ENCODE measurements at regions not wholly inside any gene's neighbourhood (a gene's known extent, or its start where the extent isn't known, plus 50 kb on each side); places are given as distances from the start of the nearest gene placed in this dataset.

DNA sequence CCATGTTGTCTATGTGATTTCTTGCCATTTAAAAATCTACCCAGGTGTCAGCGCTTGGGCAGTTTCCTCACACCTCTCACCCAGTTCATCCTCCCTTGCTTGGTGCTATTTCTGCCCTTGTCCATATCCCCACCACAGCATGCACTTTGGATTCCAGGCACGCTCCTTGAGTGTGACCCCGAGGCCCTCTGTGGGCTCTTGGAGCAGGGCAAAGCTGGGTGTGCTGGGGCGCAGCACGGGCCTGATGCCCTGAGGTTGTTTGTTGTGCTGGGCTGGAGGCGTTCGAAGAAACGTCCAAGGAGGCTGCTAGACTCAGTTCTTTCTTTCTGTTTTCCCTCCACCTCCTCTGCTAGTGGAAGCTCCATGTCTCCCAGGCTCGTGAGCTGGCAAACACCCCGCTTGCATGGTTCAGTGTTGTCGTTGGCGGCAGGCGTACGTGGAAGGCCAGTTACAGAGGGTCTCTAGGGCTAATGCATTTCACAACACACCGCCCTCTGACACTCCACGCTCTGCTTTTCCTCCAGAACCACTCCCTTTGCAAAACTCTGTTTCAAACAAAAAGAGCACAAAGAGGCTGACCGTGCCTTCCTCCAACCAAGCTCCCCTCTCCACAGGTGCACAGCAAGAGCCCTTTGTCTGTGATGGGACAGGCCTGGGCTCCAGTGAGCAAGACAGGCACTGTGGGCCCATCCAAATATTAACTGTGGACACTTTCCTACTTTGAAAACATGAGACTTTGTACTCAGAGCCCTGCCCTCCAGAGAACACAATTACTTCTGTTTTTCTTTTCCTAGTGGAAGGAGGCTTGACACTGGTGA is 117.7 kb upstream of the GJB6 start:
- POLR2A ChIA-PET, result no interaction called here
- CTCF ChIA-PET, result interaction anchor here (0.5 to 0.8 kb wide), 2 partner anchors 58 to 694 kb away, joined by 3 read pairs; no protein-coding TSS in a partner anchor
- peak; percentile 43 for ATAC-seq
- Mint-ChIP-seq H3K9me3 (peaks cover 11% of the 10 kb centered on the region), H3K4me1 (peaks cover 11% of the 10 kb centered on the region), H3K27me3 (ENCODE audit: low read depth) (no peaks in the 10 kb centered on the region; the same call in 1 of the 2 replicates), H3K36me3 (no peaks in the 10 kb centered on the region), H3K4me3 (no peak overlapping the region), H3K27ac (0 out of 2 replicates have a peak overlapping the region, but pooled peaks have one; percentile 14)
- TF ChIP-seq FOXJ3 (CRISPR knock-in tag; IDR thresholded peaks at IDR 0.05; ENCODE audit: borderline replicate concordance), result no peak
- no peak for DNase-seq (ENCODE audit: low spot score)

DNA sequence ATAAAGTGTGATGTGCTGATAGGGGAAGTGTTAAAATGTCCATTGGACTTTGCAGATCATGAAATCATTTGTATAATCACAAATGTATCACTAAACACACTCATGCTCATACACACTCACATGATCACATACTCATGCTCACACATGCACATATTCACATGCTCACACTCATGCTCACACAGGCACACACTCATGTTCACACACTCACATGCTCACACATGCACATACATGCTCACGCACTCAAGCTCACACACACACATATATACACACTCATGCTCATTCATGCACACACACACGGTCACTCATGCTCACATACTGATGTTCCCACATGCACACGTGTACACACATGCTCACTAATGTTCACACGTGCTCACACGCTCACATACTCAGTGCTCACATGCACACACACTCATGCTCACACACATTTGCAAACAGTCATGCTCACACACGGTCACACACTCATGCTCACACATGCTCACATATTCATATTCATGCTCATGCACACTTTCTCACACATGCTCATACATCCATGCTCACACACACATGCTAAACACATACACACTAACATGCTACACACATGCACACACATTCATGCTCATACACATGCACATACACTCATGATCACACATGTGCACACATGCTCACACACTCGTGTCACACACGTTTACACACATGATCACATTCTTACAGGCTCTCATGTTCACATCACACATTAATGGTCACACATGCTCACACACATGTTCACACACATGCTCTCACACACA is 116.7 kb upstream of the GJB6 start:
- no peaks in the 10 kb centered on the region; the same call in 1 of the 2 replicates for H3K27me3 Mint-ChIP-seq (ENCODE audit: low read depth)
- DNase-seq (ENCODE audit: low spot score) (no peak), ATAC-seq (no peak)
- ChIA-PET CTCF (no interaction called here), POLR2A (no interaction called here)
- H3K27ac Mint-ChIP-seq, result no peak overlapping the region; the same call in 1 of the 2 replicates
- H3K4me3 Mint-ChIP-seq, result no peak overlapping the region
- peaks cover 11% of the 10 kb centered on the region for H3K9me3 Mint-ChIP-seq
- peaks cover 11% of the 10 kb centered on the region for H3K4me1 Mint-ChIP-seq
- H3K36me3 Mint-ChIP-seq, result no peaks in the 10 kb centered on the region
- TF ChIP-seq CDX4 (CRISPR knock-in tag; IDR thresholded peaks at IDR 0.05; ENCODE audit: borderline replicate concordance) (no peak), KAT7 (CRISPR knock-in tag; IDR thresholded peaks at IDR 0.05; ENCODE audit: borderline replicate concordance) (no peak), TEAD1 (CRISPR knock-in tag; IDR thresholded peaks at IDR 0.05) (no peak), CREB1 (CRISPR knock-in tag; IDR thresholded peaks at IDR 0.05) (no peak), TCF7 (CRISPR knock-in tag; IDR thresholded peaks at IDR 0.05; ENCODE audit: low read depth) (no peak)
- TF ChIP-seq, protein P1, sequence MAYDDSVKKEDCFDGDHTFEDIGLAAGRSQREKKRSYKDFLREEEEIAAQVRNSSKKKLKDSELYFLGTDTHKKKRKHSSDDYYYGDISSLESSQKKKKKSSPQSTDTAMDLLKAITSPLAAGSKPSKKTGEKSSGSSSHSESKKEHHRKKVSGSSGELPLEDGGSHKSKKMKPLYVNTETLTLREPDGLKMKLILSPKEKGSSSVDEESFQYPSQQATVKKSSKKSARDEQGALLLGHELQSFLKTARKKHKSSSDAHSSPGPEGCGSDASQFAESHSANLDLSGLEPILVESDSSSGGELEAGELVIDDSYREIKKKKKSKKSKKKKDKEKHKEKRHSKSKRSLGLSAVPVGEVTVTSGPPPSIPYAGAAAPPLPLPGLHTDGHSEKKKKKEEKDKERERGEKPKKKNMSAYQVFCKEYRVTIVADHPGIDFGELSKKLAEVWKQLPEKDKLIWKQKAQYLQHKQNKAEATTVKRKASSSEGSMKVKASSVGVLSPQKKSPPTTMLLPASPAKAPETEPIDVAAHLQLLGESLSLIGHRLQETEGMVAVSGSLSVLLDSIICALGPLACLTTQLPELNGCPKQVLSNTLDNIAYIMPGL (CRISPR knock-in tag; IDR thresholded peaks at IDR 0.05), result no peak

- ATAC-seq (no peak), DNase-seq (ENCODE audit: low spot score) (no peak)
- H3K27ac Mint-ChIP-seq, result no peak overlapping the region
- H3K36me3 Mint-ChIP-seq, result no peaks in the 10 kb centered on the region
- POLR2A ChIA-PET, result no interaction called here
- CTCF ChIA-PET, result interaction anchor here (0.7 kb wide), 1 partner anchor 151 kb away, joined by 3 read pairs; no protein-coding TSS in a partner anchor
- peaks cover 11% of the 10 kb centered on the region for H3K4me1 Mint-ChIP-seq
- no peaks in the 10 kb centered on the region; the same call in 1 of the 2 replicates for H3K27me3 Mint-ChIP-seq (ENCODE audit: low read depth)
- H3K4me3 Mint-ChIP-seq, result no peak overlapping the region
- H3K9me3 Mint-ChIP-seq, result peaks cover 11% of the 10 kb centered on the region
- TF ChIP-seq CDX4 (CRISPR knock-in tag; IDR thresholded peaks at IDR 0.05; ENCODE audit: borderline replicate concordance) (no peak), ZNF263 (CRISPR knock-in tag; IDR thresholded peaks at IDR 0.05; ENCODE audit: low read depth) (no peak), CBFB (CRISPR knock-in tag; IDR thresholded peaks at IDR 0.05; ENCODE audit: low read depth) (no peak), IRF1 (CRISPR knock-in tag; IDR thresholded peaks at IDR 0.05) (no peak), ATF1 (CRISPR knock-in tag; IDR thresholded peaks at IDR 0.05) (no peak), NR1H2 (CRISPR knock-in tag; IDR thresholded peaks at IDR 0.05) (no peak), FOXP4 (CRISPR knock-in tag; IDR thresholded peaks at IDR 0.05) (no peak), ELF4 (CRISPR knock-in tag; IDR thresholded peaks at IDR 0.05; ENCODE audit: low read depth) (no peak), SMAD4 (CRISPR knock-in tag; IDR thresholded peaks at IDR 0.05) (no peak)
- TF ChIP-seq, protein P1 (CRISPR knock-in tag; IDR thresholded peaks at IDR 0.05), result no peak
- TF ChIP-seq, protein P2, sequence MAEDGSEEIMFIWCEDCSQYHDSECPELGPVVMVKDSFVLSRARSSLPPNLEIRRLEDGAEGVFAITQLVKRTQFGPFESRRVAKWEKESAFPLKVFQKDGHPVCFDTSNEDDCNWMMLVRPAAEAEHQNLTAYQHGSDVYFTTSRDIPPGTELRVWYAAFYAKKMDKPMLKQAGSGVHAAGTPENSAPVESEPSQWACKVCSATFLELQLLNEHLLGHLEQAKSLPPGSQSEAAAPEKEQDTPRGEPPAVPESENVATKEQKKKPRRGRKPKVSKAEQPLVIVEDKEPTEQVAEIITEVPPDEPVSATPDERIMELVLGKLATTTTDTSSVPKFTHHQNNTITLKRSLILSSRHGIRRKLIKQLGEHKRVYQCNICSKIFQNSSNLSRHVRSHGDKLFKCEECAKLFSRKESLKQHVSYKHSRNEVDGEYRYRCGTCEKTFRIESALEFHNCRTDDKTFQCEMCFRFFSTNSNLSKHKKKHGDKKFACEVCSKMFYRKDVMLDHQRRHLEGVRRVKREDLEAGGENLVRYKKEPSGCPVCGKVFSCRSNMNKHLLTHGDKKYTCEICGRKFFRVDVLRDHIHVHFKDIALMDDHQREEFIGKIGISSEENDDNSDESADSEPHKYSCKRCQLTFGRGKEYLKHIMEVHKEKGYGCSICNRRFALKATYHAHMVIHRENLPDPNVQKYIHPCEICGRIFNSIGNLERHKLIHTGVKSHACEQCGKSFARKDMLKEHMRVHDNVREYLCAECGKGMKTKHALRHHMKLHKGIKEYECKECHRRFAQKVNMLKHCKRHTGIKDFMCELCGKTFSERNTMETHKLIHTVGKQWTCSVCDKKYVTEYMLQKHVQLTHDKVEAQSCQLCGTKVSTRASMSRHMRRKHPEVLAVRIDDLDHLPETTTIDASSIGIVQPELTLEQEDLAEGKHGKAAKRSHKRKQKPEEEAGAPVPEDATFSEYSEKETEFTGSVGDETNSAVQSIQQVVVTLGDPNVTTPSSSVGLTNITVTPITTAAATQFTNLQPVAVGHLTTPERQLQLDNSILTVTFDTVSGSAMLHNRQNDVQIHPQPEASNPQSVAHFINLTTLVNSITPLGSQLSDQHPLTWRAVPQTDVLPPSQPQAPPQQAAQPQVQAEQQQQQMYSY (CRISPR knock-in tag; IDR thresholded peaks at IDR 0.05), result no peak
Observed at GRCh38 chr13:20348018-20348417, 115.9 kb upstream of the GJB6 start.

Measured in WTC11 (cell line).